Loucy (cell line): ENCODE measurements at regions not wholly inside any gene's neighbourhood (a gene's known extent, or its start where the extent isn't known, plus 50 kb on each side); places are given as distances from the start of the nearest gene placed in this dataset.

Experiments
- H2AFZ ChIP-seq: fragments of 200-600 bp; sonication (generic); 2 replicates; pipeline ENCODE4 v1.6.0; 2016; ENCODE audit warnings: antibody characterized with exemption, mild to moderate bottlenecking, low read length, moderate library complexity
- H3F3A ChIP-seq: fragments of 200-600 bp; 2 replicates; pipeline ENCODE4 v1.6.0; 2016; ENCODE audit warnings: antibody characterized with exemption, low read depth, mild to moderate bottlenecking
- H3K27me3 ChIP-seq: fragments of 200-600 bp; sonication (generic); 2 replicates; pipeline ENCODE4 v1.6.1; 2014; ENCODE audit warnings: low read length, mild to moderate bottlenecking; ENCODE audit not compliant: insufficient read depth, poor library complexity, severe bottlenecking
- H3K36me3 ChIP-seq: fragments of 200-600 bp; sonication (generic); 2 replicates; pipeline ENCODE4 v1.6.1; 2016; ENCODE audit warnings: low read length; ENCODE audit not compliant: insufficient read depth
- H3K4me1 ChIP-seq: fragments of 200-600 bp; sonication (generic); 2 replicates; pipeline ENCODE4 v1.5.1; 2014; ENCODE audit warnings: low read length, mild to moderate bottlenecking; ENCODE audit not compliant: insufficient read depth, poor library complexity, severe bottlenecking
- H3K4me2 ChIP-seq: fragments of 200-600 bp; sonication (generic); 2 replicates; pipeline ENCODE4 v1.6.0; 2014; ENCODE audit warnings: antibody characterized with exemption, low read length, low read depth, mild to moderate bottlenecking; ENCODE audit not compliant: poor library complexity, severe bottlenecking
- H3K4me3 ChIP-seq: fragments of 200-600 bp; sonication (generic); 2 replicates; pipeline ENCODE4 v1.5.1; 2014; ENCODE audit warnings: low read length, mild to moderate bottlenecking, mixed read lengths; ENCODE audit not compliant: poor library complexity, severe bottlenecking
- H3K79me2 ChIP-seq: fragments of 200-600 bp; sonication (generic); 2 replicates; pipeline ENCODE4 v1.6.1; 2014; ENCODE audit warnings: low read length; ENCODE audit not compliant: insufficient read depth
- H3K9ac ChIP-seq: fragments of 200-600 bp; sonication (generic); 2 replicates; pipeline ENCODE4 v1.6.0; 2014; ENCODE audit warnings: mild to moderate bottlenecking, low read depth, low read length, moderate library complexity; ENCODE audit not compliant: poor library complexity, severe bottlenecking
- H3K9me2 ChIP-seq: fragments of 200-600 bp; sonication (generic); replicated peaks from 2 replicates; pipeline ENCODE4 v1.6.1; 2016; ENCODE audit warnings: low read depth, low read length, mixed read lengths
- H3K9me3 ChIP-seq: fragments of 200-600 bp; sonication (generic); 2 replicates; pipeline ENCODE4 v1.6.1; 2014; ENCODE audit warnings: mild to moderate bottlenecking, antibody characterized with exemption, low read length, low read depth; ENCODE audit not compliant: insufficient read depth
- H4K20me1 ChIP-seq: fragments of 200-600 bp; sonication (generic); 2 replicates; pipeline ENCODE4 v1.6.0; 2014; ENCODE audit warnings: antibody characterized with exemption, low read length, mild to moderate bottlenecking; ENCODE audit not compliant: insufficient read depth, poor library complexity, severe bottlenecking
- EZH2phosphoT487 ChIP-seq: fragments of 200-600 bp; IDR thresholded peaks from 2 replicates; pipeline ENCODE4 v1.6.1; 2018; ENCODE audit warnings: antibody characterized with exemption, mild to moderate bottlenecking, moderate library complexity, borderline replicate concordance
- TF ChIP-seq, protein P1 (sequence below): fragments of 200-600 bp; sonication (generic); conservative IDR thresholded peaks from 2 replicates; pipeline ENCODE4 v1.5.1; 2014; ENCODE audit warnings: mild to moderate bottlenecking, antibody characterized with exemption, low read length

DNA sequence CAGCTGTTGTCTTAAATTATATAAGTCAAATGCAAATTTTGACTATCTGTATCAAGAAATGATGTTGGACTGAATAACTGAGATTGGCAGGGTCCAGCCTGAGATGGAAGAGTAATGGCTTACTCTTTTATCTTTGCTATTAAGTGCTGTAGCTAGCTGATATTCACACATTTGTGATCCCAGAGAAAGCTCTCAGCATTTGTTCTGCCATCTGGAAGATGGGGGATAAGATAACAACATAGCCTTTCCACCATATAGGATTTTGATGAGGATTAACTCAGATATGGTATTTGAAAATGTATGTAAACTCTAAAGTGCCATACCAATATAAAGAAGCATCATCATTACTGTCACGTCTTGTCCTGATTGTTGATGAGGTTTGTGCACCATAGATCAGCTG is 1063.2 kb upstream of the TENM4 start:
- no peak overlapping the region for H3K4me2 ChIP-seq
- no peak overlapping the region for H3K9ac ChIP-seq
- no peak overlapping the region for H3K4me3 ChIP-seq
- H2AFZ ChIP-seq = no peak overlapping the region
- no peaks in the 10 kb centered on the region for H3K9me3 ChIP-seq
- H3K4me1 ChIP-seq = no peaks in the 10 kb centered on the region
- H4K20me1 ChIP-seq = no peaks in the 10 kb centered on the region
- no peaks in the 10 kb centered on the region for H3K9me2 ChIP-seq
- H3F3A ChIP-seq = no peaks in the 10 kb centered on the region
- no peaks in the 10 kb centered on the region for H3K79me2 ChIP-seq
- no peaks in the 10 kb centered on the region for H3K27me3 ChIP-seq
- TF ChIP-seq, protein P1, sequence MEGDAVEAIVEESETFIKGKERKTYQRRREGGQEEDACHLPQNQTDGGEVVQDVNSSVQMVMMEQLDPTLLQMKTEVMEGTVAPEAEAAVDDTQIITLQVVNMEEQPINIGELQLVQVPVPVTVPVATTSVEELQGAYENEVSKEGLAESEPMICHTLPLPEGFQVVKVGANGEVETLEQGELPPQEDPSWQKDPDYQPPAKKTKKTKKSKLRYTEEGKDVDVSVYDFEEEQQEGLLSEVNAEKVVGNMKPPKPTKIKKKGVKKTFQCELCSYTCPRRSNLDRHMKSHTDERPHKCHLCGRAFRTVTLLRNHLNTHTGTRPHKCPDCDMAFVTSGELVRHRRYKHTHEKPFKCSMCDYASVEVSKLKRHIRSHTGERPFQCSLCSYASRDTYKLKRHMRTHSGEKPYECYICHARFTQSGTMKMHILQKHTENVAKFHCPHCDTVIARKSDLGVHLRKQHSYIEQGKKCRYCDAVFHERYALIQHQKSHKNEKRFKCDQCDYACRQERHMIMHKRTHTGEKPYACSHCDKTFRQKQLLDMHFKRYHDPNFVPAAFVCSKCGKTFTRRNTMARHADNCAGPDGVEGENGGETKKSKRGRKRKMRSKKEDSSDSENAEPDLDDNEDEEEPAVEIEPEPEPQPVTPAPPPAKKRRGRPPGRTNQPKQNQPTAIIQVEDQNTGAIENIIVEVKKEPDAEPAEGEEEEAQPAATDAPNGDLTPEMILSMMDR = no peak
- no peak for TF ChIP-seq EZH2phosphoT487
- H3K36me3 ChIP-seq = no peaks in the 10 kb centered on the region

DNA sequence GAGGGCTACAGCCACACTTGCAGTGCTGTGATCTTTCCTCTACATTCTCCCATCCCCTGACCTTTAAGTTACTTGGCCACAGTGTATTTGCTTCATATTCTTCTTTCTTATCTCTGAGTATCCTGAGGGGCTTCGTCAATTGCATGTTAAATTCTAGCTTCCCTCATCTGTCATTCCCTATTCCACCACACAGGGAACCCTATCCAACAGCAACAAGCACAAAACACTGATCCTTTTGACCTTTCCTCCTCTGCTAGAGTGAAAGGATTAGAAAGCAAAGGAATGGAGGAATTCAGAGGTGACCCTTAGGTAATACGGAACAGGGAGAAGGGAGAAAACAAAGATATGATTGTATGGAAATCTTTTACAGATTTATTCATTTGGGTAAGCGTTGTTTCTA is 1061.7 kb upstream of the TENM4 start:
- Histone ChIP-seq H3K9me2 (no peaks in the 10 kb centered on the region), H4K20me1 (no peaks in the 10 kb centered on the region), H2AFZ (no peak overlapping the region), H3K79me2 (no peaks in the 10 kb centered on the region), H3K9ac (no peak overlapping the region), H3K27me3 (no peaks in the 10 kb centered on the region), H3K9me3 (no peaks in the 10 kb centered on the region), H3K4me1 (no peaks in the 10 kb centered on the region), H3F3A (no peaks in the 10 kb centered on the region), H3K36me3 (no peaks in the 10 kb centered on the region), H3K4me3 (no peak overlapping the region), H3K4me2 (no peak overlapping the region)
- TF ChIP-seq, protein P1 = no peak
- no peak for TF ChIP-seq EZH2phosphoT487

DNA sequence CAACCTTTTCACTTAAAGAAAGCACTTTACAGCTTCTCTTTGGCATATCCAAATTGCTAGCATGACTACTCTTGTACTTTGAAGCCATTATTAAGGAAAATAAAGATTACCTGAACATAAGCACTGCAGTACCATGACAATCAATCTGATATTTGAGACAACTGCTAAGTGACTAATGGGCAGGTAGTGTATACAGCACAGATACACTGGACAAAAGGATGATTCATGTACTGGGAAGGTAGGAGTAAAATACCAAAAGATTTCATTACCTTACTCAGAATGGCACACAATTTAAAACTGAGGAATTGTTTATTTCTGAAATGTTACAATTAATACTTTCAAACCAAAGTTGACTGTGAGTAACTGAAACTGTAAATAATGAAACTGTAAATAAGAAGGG is 1054.3 kb upstream of the TENM4 start:
- H3K9ac ChIP-seq = no peak overlapping the region
- H3F3A ChIP-seq = no peaks in the 10 kb centered on the region
- no peaks in the 10 kb centered on the region for H3K27me3 ChIP-seq
- H2AFZ ChIP-seq = no peak overlapping the region
- H3K4me3 ChIP-seq = no peak overlapping the region
- no peaks in the 10 kb centered on the region for H3K36me3 ChIP-seq
- no peaks in the 10 kb centered on the region for H3K79me2 ChIP-seq
- H3K4me2 ChIP-seq = no peak overlapping the region
- no peaks in the 10 kb centered on the region for H3K4me1 ChIP-seq
- no peaks in the 10 kb centered on the region for H3K9me3 ChIP-seq
- no peak for TF ChIP-seq EZH2phosphoT487
- TF ChIP-seq, protein P1 = no peak
- H4K20me1 ChIP-seq = no peaks in the 10 kb centered on the region
- no peaks in the 10 kb centered on the region for H3K9me2 ChIP-seq
